Spinal cord (tissue), 9 donors: ENCODE measurements at regions not wholly inside any gene's neighbourhood (a gene's known extent, or its start where the extent isn't known, plus 50 kb on each side); places are given as distances from the start of the nearest gene placed in this dataset.
A peak's percentile ranks its signal among the peaks of the same experiment; 100 is the strongest.

ENCODE experiments used
- DNase-seq, 6 donors: peaks; one replicate each; pipeline versions ENCODE4 v3.0.0 to v3.0.0-alpha.2; 2013 to 2015; ENCODE audit warnings: low spot score in 6 of 6, low read depth in 4 of 6
- H3K27ac ChIP-seq: one replicate; pipeline ENCODE4 v1.5.1; 2013; ENCODE audit warnings: low read depth, low read length, control low read depth
- H3K27me3 ChIP-seq: one replicate; pipeline ENCODE4 v1.6.1; 2013; ENCODE audit warnings: low read length; ENCODE audit not compliant: control insufficient read depth, insufficient read depth
- H3K36me3 ChIP-seq: one replicate; pipeline ENCODE4 v1.6.1; 2013; ENCODE audit warnings: low read length; ENCODE audit not compliant: control insufficient read depth, insufficient read depth
- H3K4me1 ChIP-seq: one replicate; pipeline ENCODE4 v1.6.1; 2013; ENCODE audit warnings: low read length; ENCODE audit not compliant: control insufficient read depth, insufficient read depth
- H3K4me3 ChIP-seq: one replicate; pipeline ENCODE4 v1.5.1; 2013; ENCODE audit warnings: low read depth, low read length, control low read depth
- H3K9me3 ChIP-seq: one replicate; pipeline ENCODE4 v1.6.1; 2013; ENCODE audit warnings: low read length; ENCODE audit not compliant: control insufficient read depth, insufficient read depth
- WGBS: methylation state at CpG from one replicate; pipeline ENCODE4 v1.1.5; 2013; ENCODE audit warnings: missing lambda C conversion rate; ENCODE audit not compliant: insufficient coverage; 5-methylcytosine and 5-hydroxymethylcytosine counted together
- donor health status: healthy.

DNA sequence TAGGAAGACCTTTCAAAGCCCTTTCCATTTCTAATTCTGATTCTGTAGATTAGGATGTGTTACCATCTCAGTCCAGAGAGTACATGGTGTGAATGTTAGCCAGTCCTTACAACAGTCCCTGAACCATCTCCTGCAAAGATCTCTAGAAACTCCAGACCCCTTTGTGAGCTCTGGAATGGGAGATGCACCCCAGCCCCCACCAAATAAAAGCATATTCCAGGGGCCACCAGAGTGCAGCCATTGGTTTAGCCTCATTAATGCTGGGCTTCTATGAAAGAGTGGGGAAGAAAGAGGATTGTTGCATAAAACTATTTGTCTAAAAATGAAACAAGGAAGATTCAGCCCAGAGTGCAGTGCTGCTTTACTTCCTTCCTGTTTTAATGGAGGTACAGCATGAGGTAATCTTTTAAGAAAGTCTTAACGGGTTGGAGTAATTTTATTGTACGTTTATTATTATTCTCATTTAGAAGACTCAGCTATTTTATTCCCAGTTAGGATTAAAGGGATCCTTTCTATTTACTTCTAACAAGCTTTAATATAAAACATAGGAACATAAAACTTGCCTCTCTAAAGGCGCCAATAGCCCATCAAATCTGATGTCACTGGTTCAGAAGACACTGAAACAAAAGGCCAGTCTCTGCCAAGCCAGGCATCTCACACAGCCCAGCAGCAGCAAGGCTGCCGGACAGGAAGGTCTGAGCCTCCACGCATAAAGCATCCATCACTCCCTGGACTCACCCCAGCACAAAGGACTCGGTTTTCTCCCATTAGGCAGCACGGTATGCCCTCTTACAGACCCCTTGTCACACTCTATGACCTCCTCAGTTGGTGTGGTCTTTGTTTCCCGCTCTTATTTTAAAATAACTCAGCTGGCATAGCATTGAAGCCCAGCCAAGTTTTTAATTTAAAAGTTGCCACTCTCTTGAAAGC lies 203.9 kb upstream of the BLID start:
- Histone ChIP-seq H3K36me3 (no peaks in the 10 kb centered on the region), H3K27me3 (no peaks in the 10 kb centered on the region), H3K27ac (peak overlapping the region; percentile 70), H3K4me3 (no peak overlapping the region), H3K9me3 (no peaks in the 10 kb centered on the region), H3K4me1 (peaks cover 22% of the 10 kb centered on the region)
- DNase-seq: peak in 2 of 6 donors; percentile 55 to 88
- 23% methylated on average over 5 of the region's 8 CpGs for WGBS

GRCh38 chr11:122319085-122319484 lies 203.1 kb upstream of the BLID start:
- Histone ChIP-seq H3K36me3 (no peaks in the 10 kb centered on the region), H3K4me1 (peaks cover 22% of the 10 kb centered on the region), H3K27ac (peak overlapping the region; percentile 70), H3K9me3 (no peaks in the 10 kb centered on the region), H3K4me3 (no peak overlapping the region), H3K27me3 (no peaks in the 10 kb centered on the region)
- WGBS: 0% methylated on average over 1 of the region's 1 CpG
- peak in 2 of 6 donors; percentile 60 to 79 for DNase-seq

- no peaks in the 10 kb centered on the region for H3K9me3 ChIP-seq
- no peaks in the 10 kb centered on the region for H3K27me3 ChIP-seq
- no peak overlapping the region for H3K4me3 ChIP-seq
- DNase-seq: peak in 3 of 6 donors; percentile 32 to 91 (median 66)
- H3K36me3 ChIP-seq: no peaks in the 10 kb centered on the region
- H3K27ac ChIP-seq: peak overlapping the region; percentile 69
- peaks cover 26% of the 10 kb centered on the region for H3K4me1 ChIP-seq
These were observed 201.3 kb upstream of the BLID start for GRCh38 chr11:122317305-122317704.

DNA sequence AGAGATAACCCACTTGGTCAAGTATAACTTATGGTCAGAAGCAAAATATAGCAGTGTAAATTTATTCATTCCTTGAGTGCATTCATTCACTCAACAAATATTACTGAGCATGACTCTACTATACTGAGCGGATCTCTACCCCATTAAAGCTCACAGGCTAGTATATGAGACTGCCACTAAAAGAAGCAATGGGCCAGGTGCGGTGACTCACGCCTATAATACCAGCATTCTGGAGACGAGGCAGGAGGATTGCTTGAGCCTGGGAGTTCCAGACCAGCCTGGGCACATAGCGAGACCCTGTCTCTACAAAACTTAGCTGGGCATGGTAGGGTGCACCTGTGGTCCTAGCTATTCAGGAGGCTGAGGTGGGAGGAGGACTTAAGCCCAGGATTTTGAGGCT lies 197.6 kb upstream of the BLID start:
- H3K4me1 ChIP-seq: peaks cover 17% of the 10 kb centered on the region
- WGBS: 90% methylated on average over 5 of the region's 5 CpGs
- H3K9me3 ChIP-seq: no peaks in the 10 kb centered on the region
- no peaks in the 10 kb centered on the region for H3K27me3 ChIP-seq
- no peak overlapping the region for H3K4me3 ChIP-seq
- no peaks in the 10 kb centered on the region for H3K36me3 ChIP-seq
- DNase-seq: no peak
- H3K27ac ChIP-seq: no peak overlapping the region

DNA sequence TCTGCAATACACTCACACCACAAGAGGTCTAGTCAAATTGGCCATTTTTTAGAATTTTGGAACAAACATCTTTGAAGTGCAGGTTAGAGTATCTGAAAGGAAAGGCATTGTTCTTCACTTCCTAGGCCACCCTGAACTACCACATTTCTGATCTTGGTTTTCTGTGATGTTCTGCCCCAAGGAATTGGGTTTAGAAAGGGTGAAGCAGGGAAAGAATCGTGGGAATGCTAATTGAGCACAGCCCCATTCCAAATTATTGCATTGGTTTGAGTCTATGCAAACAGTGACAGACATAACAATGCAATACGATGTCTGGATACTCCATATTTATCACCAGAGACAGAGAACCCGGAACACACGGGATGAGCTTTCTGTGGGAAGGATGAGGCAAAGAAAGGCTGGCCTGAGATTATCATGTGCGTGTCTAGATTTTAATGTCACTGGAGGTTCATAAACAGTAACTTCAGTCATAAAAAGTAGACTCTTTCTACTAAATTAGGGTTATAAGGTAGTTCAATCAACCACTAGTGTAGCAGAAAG lies 195.3 kb upstream of the BLID start:
- DNase-seq: peak in 2 of 6 donors; percentile 62 to 75
- Histone ChIP-seq H3K4me3 (no peak overlapping the region), H3K27ac (peak overlapping the region; percentile 94), H3K9me3 (no peaks in the 10 kb centered on the region), H3K4me1 (peaks cover 7% of the 10 kb centered on the region), H3K36me3 (no peaks in the 10 kb centered on the region), H3K27me3 (no peaks in the 10 kb centered on the region)
- WGBS: no CpG with 5 or more reads among the region's 5 CpGs

- DNase-seq: peak in 2 of 6 donors; percentile 29 to 86
- Histone ChIP-seq H3K27ac (peak overlapping the region; percentile 94), H3K4me1 (peaks cover 7% of the 10 kb centered on the region), H3K9me3 (no peaks in the 10 kb centered on the region), H3K4me3 (no peak overlapping the region), H3K27me3 (no peaks in the 10 kb centered on the region), H3K36me3 (no peaks in the 10 kb centered on the region)
- WGBS: no CpG with 5 or more reads among the region's 5 CpGs
These were observed 194.8 kb upstream of the BLID start for GRCh38 chr11:122310766-122311165.

DNA sequence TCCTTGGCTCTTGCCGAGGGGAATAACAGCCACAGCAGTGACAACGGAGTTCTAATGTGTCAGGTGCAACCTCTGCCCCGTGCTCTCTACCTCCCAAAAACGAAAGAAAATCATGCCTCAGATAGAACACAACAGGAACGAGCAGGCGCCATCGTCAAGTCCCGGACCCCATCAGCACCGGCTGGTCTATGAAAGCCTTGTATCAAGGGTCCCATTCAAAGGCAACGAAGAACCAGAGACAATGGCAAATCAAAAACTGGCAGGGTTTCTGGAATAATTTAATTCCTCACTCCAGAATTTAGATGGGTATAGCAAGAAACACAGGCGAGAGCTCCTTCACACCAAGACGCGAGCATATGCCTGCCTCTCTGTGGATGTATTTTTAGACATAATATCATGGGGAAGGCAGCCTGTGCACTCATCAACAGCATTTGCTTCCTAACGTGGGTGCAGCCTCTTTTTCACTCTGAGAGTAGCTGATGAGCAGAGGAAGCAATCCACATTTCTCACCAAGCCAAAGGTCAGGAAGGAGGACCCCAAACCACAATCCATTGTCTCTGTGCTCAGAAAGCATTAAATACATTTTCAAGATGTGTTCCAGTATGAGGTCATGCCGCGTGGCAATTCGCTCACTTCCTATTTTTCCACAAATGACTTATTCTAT lies 193.4 kb upstream of the BLID start:
- peak overlapping the region; percentile 53 for H3K4me3 ChIP-seq
- 5% methylated on average over 9 of the region's 17 CpGs for WGBS
- peak in 4 of 6 donors; percentile 68 to 97 (median 88) for DNase-seq
- no peaks in the 10 kb centered on the region for H3K9me3 ChIP-seq
- no peaks in the 10 kb centered on the region for H3K27me3 ChIP-seq
- peaks cover 7% of the 10 kb centered on the region for H3K4me1 ChIP-seq
- peak overlapping the region; percentile 94 for H3K27ac ChIP-seq
- H3K36me3 ChIP-seq: no peaks in the 10 kb centered on the region

GRCh38 chr11:122308226-122308625 lies 192.2 kb upstream of the BLID start:
- peak overlapping the region; percentile 94 for H3K27ac ChIP-seq
- no peaks in the 10 kb centered on the region for H3K36me3 ChIP-seq
- no peaks in the 10 kb centered on the region for H3K27me3 ChIP-seq
- H3K4me1 ChIP-seq: peaks cover 3% of the 10 kb centered on the region
- peak in 2 of 6 donors; percentile 65 to 87 for DNase-seq
- H3K4me3 ChIP-seq: peak overlapping the region; percentile 53
- H3K9me3 ChIP-seq: no peaks in the 10 kb centered on the region
- WGBS: no CpG with 5 or more reads among the region's 4 CpGs

DNA sequence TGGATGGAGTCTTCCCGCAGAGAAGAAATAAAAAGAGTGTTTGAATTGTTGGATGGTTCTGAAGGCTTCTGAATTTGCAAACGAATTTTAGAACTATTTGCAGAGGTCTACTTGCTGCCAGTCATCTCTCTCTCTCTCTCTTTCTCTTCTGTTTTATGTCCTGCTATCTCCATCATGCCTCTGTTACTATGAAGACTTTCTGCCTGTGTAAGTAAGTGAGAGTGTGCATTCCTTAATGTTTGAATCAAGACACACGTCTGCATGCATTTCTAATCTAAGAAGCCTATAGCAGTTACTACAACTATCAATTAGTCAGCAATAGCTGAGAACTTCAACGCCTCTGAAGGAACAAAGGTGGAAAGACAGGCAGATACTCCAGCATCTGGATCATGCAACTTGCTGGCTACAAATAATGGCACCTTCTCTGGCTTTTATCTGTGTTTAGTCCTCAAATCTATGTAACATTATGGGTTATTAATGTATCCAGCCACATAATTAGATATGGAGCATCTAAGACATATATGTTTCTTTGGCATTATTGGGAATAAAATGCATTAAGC lies 191.5 kb upstream of the BLID start:
- H3K36me3 ChIP-seq: no peaks in the 10 kb centered on the region
- 14% methylated on average over 1 of the region's 4 CpGs for WGBS
- H3K27me3 ChIP-seq: no peaks in the 10 kb centered on the region
- peak overlapping the region; percentile 53 for H3K4me3 ChIP-seq
- DNase-seq: peak in 2 of 6 donors; percentile 71 to 95
- H3K4me1 ChIP-seq: peaks cover 3% of the 10 kb centered on the region
- H3K9me3 ChIP-seq: no peaks in the 10 kb centered on the region
- H3K27ac ChIP-seq: peak overlapping the region; percentile 94
